ENCODE measurements at regions not wholly inside any gene's neighbourhood (a gene's known extent, or its start where the extent isn't known, plus 50 kb on each side); places are given as distances from the start of the nearest gene placed in this dataset.

DNA sequence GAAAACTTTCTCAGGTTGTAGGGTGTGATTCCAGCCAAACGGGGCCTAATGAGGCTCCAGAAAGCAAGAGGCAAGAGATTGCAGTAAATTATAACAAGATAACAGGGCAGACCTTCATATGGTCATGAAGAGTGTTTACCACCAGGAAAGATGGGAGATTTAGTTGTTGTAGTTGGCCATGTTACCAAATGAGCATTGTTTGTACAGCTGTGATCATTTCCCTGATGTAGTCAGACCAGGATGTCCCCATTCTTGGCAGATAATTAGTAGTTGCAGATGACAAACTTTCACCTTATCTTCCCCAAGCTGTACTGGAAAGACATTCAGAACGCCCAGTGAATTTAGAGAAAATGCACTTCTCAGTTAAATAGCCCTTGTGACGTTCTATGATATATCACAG, 630.8 kb downstream of the ANKRD7 start (continued):
- TF ChIP-seq HNF4G (IDR thresholded peaks at IDR 0.05), result no peak
- no peak for TF ChIP-seq EGR1 (IDR thresholded peaks at IDR 0.05; ENCODE audit: low read depth in 2 of 2)

DNA sequence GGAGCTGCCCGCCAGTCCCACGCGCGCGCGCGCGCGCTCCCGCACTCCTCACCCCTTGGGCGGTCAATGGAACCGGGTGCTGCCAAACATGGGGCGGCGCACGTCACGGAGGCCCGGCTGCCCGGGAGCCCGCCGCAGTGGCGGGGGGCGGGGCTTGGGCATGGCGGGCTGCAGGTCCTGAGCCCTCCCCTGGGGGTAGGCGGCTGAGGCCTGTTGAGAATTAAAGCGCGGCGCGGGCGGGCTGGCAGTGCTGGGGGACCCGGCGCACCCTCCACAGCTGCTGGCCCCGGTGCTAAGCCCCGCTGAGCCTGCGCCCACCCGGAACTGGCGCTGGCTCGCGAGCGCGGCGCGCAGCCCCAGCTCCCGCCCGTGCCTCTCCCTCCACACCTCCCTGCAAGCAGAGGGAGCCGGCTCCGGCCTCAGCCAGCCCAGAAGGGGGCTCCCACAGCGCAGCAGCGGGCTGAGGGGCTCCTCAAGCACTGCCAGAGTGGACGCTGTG, 634.2 kb downstream of the ANKRD7 start:
- Histone ChIP-seq H3K36me3 (ENCODE audit: control insufficient read depth in 4 of 4, insufficient read depth in 3 of 4, low read depth in 1 of 4, low read length in 3 of 4) (no peaks in the 10 kb centered on the region), H3K4me1 (ENCODE audit: control insufficient read depth in 4 of 4, insufficient read depth in 4 of 4, low read length in 3 of 4) (no peaks in the 10 kb centered on the region), H3K27ac (ENCODE audit: low read depth in 1 of 2, low read length in 2 of 2) (no peak overlapping the region), H3K27me3 (ENCODE audit: control insufficient read depth in 4 of 4, insufficient read depth in 4 of 4, low read length in 3 of 4) (no peaks in the 10 kb centered on the region), H3K9ac (ENCODE audit: low read depth in 1 of 2, low read length in 2 of 2) (no peak overlapping the region), H3K9me3 (ENCODE audit: control insufficient read depth in 4 of 4, low read length in 3 of 4) (peaks cover 0 to 3% (median 0%) of the 10 kb centered on the region in 4 donors), H3K4me3 (ENCODE audit: low read depth in 1 of 3, low read length in 3 of 3) (no peak overlapping the region)
- DNase-seq (ENCODE audit: low spot score), result no peak
- WGBS, result 73% methylated on average over 49 of the region's 49 CpGs
- no peak for TF ChIP-seq GABPA (IDR thresholded peaks at IDR 0.05 in 1 of 2, conservative IDR thresholded peaks at IDR 0.05 in 1 of 2)
- no peak for TF ChIP-seq HNF4G (IDR thresholded peaks at IDR 0.05)
- TF ChIP-seq, protein P1, sequence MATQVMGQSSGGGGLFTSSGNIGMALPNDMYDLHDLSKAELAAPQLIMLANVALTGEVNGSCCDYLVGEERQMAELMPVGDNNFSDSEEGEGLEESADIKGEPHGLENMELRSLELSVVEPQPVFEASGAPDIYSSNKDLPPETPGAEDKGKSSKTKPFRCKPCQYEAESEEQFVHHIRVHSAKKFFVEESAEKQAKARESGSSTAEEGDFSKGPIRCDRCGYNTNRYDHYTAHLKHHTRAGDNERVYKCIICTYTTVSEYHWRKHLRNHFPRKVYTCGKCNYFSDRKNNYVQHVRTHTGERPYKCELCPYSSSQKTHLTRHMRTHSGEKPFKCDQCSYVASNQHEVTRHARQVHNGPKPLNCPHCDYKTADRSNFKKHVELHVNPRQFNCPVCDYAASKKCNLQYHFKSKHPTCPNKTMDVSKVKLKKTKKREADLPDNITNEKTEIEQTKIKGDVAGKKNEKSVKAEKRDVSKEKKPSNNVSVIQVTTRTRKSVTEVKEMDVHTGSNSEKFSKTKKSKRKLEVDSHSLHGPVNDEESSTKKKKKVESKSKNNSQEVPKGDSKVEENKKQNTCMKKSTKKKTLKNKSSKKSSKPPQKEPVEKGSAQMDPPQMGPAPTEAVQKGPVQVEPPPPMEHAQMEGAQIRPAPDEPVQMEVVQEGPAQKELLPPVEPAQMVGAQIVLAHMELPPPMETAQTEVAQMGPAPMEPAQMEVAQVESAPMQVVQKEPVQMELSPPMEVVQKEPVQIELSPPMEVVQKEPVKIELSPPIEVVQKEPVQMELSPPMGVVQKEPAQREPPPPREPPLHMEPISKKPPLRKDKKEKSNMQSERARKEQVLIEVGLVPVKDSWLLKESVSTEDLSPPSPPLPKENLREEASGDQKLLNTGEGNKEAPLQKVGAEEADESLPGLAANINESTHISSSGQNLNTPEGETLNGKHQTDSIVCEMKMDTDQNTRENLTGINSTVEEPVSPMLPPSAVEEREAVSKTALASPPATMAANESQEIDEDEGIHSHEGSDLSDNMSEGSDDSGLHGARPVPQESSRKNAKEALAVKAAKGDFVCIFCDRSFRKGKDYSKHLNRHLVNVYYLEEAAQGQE (IDR thresholded peaks at IDR 0.05), result no peak
- TF ChIP-seq TAF1 (conservative IDR thresholded peaks at IDR 0.05), result no peak
- TF ChIP-seq, protein P2, sequence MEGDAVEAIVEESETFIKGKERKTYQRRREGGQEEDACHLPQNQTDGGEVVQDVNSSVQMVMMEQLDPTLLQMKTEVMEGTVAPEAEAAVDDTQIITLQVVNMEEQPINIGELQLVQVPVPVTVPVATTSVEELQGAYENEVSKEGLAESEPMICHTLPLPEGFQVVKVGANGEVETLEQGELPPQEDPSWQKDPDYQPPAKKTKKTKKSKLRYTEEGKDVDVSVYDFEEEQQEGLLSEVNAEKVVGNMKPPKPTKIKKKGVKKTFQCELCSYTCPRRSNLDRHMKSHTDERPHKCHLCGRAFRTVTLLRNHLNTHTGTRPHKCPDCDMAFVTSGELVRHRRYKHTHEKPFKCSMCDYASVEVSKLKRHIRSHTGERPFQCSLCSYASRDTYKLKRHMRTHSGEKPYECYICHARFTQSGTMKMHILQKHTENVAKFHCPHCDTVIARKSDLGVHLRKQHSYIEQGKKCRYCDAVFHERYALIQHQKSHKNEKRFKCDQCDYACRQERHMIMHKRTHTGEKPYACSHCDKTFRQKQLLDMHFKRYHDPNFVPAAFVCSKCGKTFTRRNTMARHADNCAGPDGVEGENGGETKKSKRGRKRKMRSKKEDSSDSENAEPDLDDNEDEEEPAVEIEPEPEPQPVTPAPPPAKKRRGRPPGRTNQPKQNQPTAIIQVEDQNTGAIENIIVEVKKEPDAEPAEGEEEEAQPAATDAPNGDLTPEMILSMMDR (IDR thresholded peaks at IDR 0.05; ENCODE audit: low read depth, low read length, missing input control), result no peak
- TF ChIP-seq, protein P3, sequence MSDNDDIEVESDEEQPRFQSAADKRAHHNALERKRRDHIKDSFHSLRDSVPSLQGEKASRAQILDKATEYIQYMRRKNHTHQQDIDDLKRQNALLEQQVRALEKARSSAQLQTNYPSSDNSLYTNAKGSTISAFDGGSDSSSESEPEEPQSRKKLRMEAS (IDR thresholded peaks at IDR 0.05), result no peak
- TF ChIP-seq, protein P4, sequence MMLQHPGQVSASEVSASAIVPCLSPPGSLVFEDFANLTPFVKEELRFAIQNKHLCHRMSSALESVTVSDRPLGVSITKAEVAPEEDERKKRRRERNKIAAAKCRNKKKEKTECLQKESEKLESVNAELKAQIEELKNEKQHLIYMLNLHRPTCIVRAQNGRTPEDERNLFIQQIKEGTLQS (IDR thresholded peaks at IDR 0.05), result no peak
- TF ChIP-seq FOXA2 (IDR thresholded peaks at IDR 0.05), result no peak
- no peak for TF ChIP-seq RXRA (IDR thresholded peaks at IDR 0.05)
- no peak for TF ChIP-seq JUND (IDR thresholded peaks at IDR 0.05)
- no peak for TF ChIP-seq RAD21 (IDR thresholded peaks at IDR 0.05)
- TF ChIP-seq, protein P5, sequence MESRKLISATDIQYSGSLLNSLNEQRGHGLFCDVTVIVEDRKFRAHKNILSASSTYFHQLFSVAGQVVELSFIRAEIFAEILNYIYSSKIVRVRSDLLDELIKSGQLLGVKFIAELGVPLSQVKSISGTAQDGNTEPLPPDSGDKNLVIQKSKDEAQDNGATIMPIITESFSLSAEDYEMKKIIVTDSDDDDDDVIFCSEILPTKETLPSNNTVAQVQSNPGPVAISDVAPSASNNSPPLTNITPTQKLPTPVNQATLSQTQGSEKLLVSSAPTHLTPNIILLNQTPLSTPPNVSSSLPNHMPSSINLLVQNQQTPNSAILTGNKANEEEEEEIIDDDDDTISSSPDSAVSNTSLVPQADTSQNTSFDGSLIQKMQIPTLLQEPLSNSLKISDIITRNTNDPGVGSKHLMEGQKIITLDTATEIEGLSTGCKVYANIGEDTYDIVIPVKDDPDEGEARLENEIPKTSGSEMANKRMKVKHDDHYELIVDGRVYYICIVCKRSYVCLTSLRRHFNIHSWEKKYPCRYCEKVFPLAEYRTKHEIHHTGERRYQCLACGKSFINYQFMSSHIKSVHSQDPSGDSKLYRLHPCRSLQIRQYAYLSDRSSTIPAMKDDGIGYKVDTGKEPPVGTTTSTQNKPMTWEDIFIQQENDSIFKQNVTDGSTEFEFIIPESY (IDR thresholded peaks at IDR 0.05), result no peak
- no peak for TF ChIP-seq FOXA1 (IDR thresholded peaks at IDR 0.05)
- TF ChIP-seq NR2F2 (IDR thresholded peaks at IDR 0.05), result no peak
- TF ChIP-seq HNF4A (conservative IDR thresholded peaks at IDR 0.05), result no peak
- no peak for TF ChIP-seq EGR1 (IDR thresholded peaks at IDR 0.05; ENCODE audit: low read depth in 2 of 2)
- TF ChIP-seq SP1 (IDR thresholded peaks at IDR 0.05), result no peak

Data from liver (tissue), 8 donors.